ENCODE measurements at regions not wholly inside any gene's neighbourhood (a gene's known extent, or its start where the extent isn't known, plus 50 kb on each side); places are given as distances from the start of the nearest gene placed in this dataset.

- H3K4me3 Mint-ChIP-seq, result no peak overlapping the region
- DNase-seq (ENCODE audit: low read depth, low spot score), result no peak
- TF ChIP-seq CTCF (conservative IDR thresholded peaks at IDR 0.05), result no peak
- H3K27me3 Mint-ChIP-seq (ENCODE audit: low read depth), result no peaks in the 10 kb centered on the region
- H3K27ac Mint-ChIP-seq (ENCODE audit: unreplicated experiment), result no peak overlapping the region
- no peaks in the 10 kb centered on the region for H3K36me3 Mint-ChIP-seq (ENCODE audit: low read depth)
- peaks cover 12% of the 10 kb centered on the region for H3K4me1 Mint-ChIP-seq
- H3K9me3 Mint-ChIP-seq, result no peaks in the 10 kb centered on the region
Observed at GRCh38 chr20:50270569-50270968, 79.9 kb downstream of the CEBPB start.

DNA sequence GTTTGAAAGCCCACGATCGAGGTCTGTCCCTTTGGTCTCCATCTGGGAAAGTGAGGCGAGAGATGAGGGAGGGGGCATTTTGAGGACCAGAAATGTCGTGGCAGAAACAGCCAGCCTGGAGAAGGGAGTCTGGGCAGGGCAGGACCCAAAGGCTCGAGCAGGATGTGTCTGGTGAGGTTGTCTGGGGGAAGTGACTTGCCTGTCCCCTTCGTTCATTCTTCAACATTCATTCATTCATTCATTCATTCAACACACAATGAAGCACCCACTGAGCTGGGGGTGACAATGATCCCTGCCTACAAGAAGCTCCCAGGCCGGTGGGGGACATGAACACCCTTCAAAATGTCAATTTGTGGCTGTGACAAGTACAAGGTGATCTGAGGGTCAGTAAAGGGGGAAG is 80.5 kb downstream of the CEBPB start:
- no peak overlapping the region for H3K27ac Mint-ChIP-seq (ENCODE audit: unreplicated experiment)
- no peak overlapping the region for H3K4me3 Mint-ChIP-seq
- no peaks in the 10 kb centered on the region for H3K36me3 Mint-ChIP-seq (ENCODE audit: low read depth)
- TF ChIP-seq CTCF (conservative IDR thresholded peaks at IDR 0.05), result no peak
- DNase-seq (ENCODE audit: low read depth, low spot score), result no peak
- H3K27me3 Mint-ChIP-seq (ENCODE audit: low read depth), result no peaks in the 10 kb centered on the region
- H3K9me3 Mint-ChIP-seq, result no peaks in the 10 kb centered on the region
- H3K4me1 Mint-ChIP-seq, result peaks cover 12% of the 10 kb centered on the region

- Mint-ChIP-seq H3K36me3 (ENCODE audit: low read depth) (no peaks in the 10 kb centered on the region), H3K27ac (ENCODE audit: unreplicated experiment) (no peak overlapping the region), H3K9me3 (no peaks in the 10 kb centered on the region), H3K4me3 (no peak overlapping the region), H3K27me3 (ENCODE audit: low read depth) (no peaks in the 10 kb centered on the region), H3K4me1 (peaks cover 12% of the 10 kb centered on the region)
- no peak for DNase-seq (ENCODE audit: low read depth, low spot score)
- TF ChIP-seq CTCF (conservative IDR thresholded peaks at IDR 0.05), result no peak
Observed at GRCh38 chr20:50271612-50272011, 81.0 kb downstream of the CEBPB start.

DNA sequence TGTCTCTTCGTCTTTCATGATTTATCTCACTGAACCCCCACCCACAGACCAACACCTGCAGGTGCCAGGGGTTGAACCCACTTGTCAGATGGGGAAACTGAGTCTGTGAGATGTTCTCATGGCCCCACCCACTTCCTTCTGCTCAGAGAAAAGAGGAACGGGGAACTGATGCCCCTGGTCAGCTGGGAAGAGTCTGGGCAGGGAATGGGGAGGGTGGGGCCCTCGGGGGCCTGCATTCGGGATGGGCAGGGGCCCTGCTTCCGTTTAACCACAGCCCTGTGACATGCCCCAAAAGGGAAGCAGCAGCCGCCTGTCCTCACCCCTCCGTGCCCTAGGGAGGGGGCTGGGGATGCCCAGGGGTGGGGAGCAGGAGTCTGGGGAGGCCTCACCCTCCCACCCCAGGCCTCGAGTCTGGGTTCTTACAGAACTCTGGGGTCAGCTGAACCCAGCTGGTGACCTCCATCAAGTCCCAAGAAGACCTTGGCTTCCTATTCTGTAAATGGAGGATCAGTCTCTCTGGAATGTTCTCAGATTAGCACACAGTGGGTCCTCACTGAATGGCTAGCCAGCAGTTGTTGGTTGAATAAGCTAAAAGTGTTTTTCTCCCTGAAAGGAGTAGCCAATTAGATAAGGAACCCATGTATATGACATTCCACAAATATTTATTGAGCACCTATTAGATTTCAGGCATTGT is 81.5 kb downstream of the CEBPB start:
- Mint-ChIP-seq H3K27me3 (ENCODE audit: low read depth) (no peaks in the 10 kb centered on the region), H3K9me3 (no peaks in the 10 kb centered on the region), H3K4me1 (peaks cover 8% of the 10 kb centered on the region), H3K36me3 (ENCODE audit: low read depth) (no peaks in the 10 kb centered on the region), H3K4me3 (no peak overlapping the region), H3K27ac (ENCODE audit: unreplicated experiment) (no peak overlapping the region)
- no peak for DNase-seq (ENCODE audit: low read depth, low spot score)
- no peak for TF ChIP-seq CTCF (conservative IDR thresholded peaks at IDR 0.05)

GRCh38 chr20:50272724-50273446 is 82.3 kb downstream of the CEBPB start:
- TF ChIP-seq CTCF (conservative IDR thresholded peaks at IDR 0.05), result no peak
- Mint-ChIP-seq H3K4me3 (no peak overlapping the region), H3K27me3 (ENCODE audit: low read depth) (no peaks in the 10 kb centered on the region), H3K36me3 (ENCODE audit: low read depth) (no peaks in the 10 kb centered on the region), H3K27ac (ENCODE audit: unreplicated experiment) (peak overlapping the region; percentile 45), H3K9me3 (no peaks in the 10 kb centered on the region), H3K4me1 (peaks cover 5% of the 10 kb centered on the region)
- no peak for DNase-seq (ENCODE audit: low read depth, low spot score)

Measured in neural crest cell (in vitro differentiated cells).